Large intestine (tissue), 3 donors: ENCODE measurements at regions not wholly inside any gene's neighbourhood (a gene's known extent, or its start where the extent isn't known, plus 50 kb on each side); places are given as distances from the start of the nearest gene placed in this dataset.

ENCODE experiments used
- DNase-seq, 2 donors: peaks; one replicate each; pipeline versions ENCODE4 v3.0.0 to v3.0.0-alpha.2; 2013
- H3K27ac ChIP-seq: one replicate; pipeline ENCODE4 v1.5.1; 2013; ENCODE audit warnings: low read length
- H3K27me3 ChIP-seq: 2 replicates; pipeline ENCODE4 v1.6.1; 2013; ENCODE audit warnings: low read length; ENCODE audit not compliant: control insufficient read depth, insufficient read depth
- H3K36me3 ChIP-seq: 2 replicates; pipeline ENCODE4 v1.6.1; 2013; ENCODE audit warnings: low read length; ENCODE audit not compliant: control insufficient read depth, insufficient read depth
- H3K4me1 ChIP-seq: one replicate; pipeline ENCODE4 v1.6.1; 2013; ENCODE audit warnings: low read length; ENCODE audit not compliant: control insufficient read depth, insufficient read depth
- H3K4me3 ChIP-seq: one replicate; pipeline ENCODE4 v1.5.1; 2013; ENCODE audit warnings: low read length
- H3K9me3 ChIP-seq: one replicate; pipeline ENCODE4 v1.6.1; 2013; ENCODE audit warnings: mild to moderate bottlenecking, low read depth, low read length, moderate library complexity; ENCODE audit not compliant: control insufficient read depth
- WGBS: methylation state at CpG from one replicate; pipeline ENCODE4 v1.1.5; 2013; ENCODE audit warnings: low lambda C conversion rate; ENCODE audit not compliant: insufficient coverage; 5-methylcytosine and 5-hydroxymethylcytosine counted together

GRCh38 chr20:40610730-40611129 lies 78.3 kb downstream of the MAFB start:
- Histone ChIP-seq H3K9me3 (no peaks in the 10 kb centered on the region), H3K27ac (no peak overlapping the region), H3K4me1 (no peaks in the 10 kb centered on the region), H3K36me3 (no peaks in the 10 kb centered on the region), H3K4me3 (no peak overlapping the region), H3K27me3 (peaks cover 4% of the 10 kb centered on the region)
- WGBS, result 100% methylated on average over 2 of the region's 3 CpGs
- no peak for DNase-seq

GRCh38 chr20:40607927-40608326 lies 81.1 kb downstream of the MAFB start:
- H3K9me3 ChIP-seq, result no peaks in the 10 kb centered on the region
- no peak for DNase-seq
- WGBS, result no CpG with 5 or more reads among the region's 5 CpGs

GRCh38 chr20:40606660-40607059 lies 82.4 kb downstream of the MAFB start:
- no peaks in the 10 kb centered on the region for H3K9me3 ChIP-seq
- peaks cover 7% of the 10 kb centered on the region for H3K27me3 ChIP-seq
- H3K4me3 ChIP-seq, result no peak overlapping the region
- H3K27ac ChIP-seq, result no peak overlapping the region
- no peaks in the 10 kb centered on the region for H3K4me1 ChIP-seq
- H3K36me3 ChIP-seq, result no peaks in the 10 kb centered on the region
- WGBS, result 0% methylated on average over 1 of the region's 2 CpGs
- no peak for DNase-seq

More at GRCh38 chr20:40607927-40608326, 81.1 kb downstream of the MAFB start:
- no peaks in the 10 kb centered on the region for H3K36me3 ChIP-seq
- no peaks in the 10 kb centered on the region for H3K4me1 ChIP-seq
- H3K27ac ChIP-seq, result no peak overlapping the region
- H3K27me3 ChIP-seq, result peaks cover 7% of the 10 kb centered on the region
- H3K4me3 ChIP-seq, result no peak overlapping the region

GRCh38 chr20:40606237-40606636 lies 82.8 kb downstream of the MAFB start:
- no peak overlapping the region for H3K27ac ChIP-seq
- no peaks in the 10 kb centered on the region for H3K36me3 ChIP-seq
- WGBS, result no CpG with 5 or more reads among the region's 3 CpGs
- no peak overlapping the region for H3K4me3 ChIP-seq
- H3K4me1 ChIP-seq, result no peaks in the 10 kb centered on the region
- DNase-seq, result no peak
- H3K9me3 ChIP-seq, result no peaks in the 10 kb centered on the region
- peaks cover 7% of the 10 kb centered on the region for H3K27me3 ChIP-seq

- H3K36me3 ChIP-seq, result no peaks in the 10 kb centered on the region
- peaks cover 7% of the 10 kb centered on the region for H3K27me3 ChIP-seq
- H3K4me1 ChIP-seq, result no peaks in the 10 kb centered on the region
- no CpG with 5 or more reads among the region's 5 CpGs for WGBS
- H3K27ac ChIP-seq, result no peak overlapping the region
- H3K4me3 ChIP-seq, result no peak overlapping the region
- peaks cover 3% of the 10 kb centered on the region for H3K9me3 ChIP-seq
- no peak for DNase-seq
Measured at GRCh38 chr20:40604416-40604815, 84.6 kb downstream of the MAFB start.

GRCh38 chr20:40603057-40603651 lies 85.9 kb downstream of the MAFB start:
- H3K4me1 ChIP-seq, result no peaks in the 10 kb centered on the region
- H3K4me3 ChIP-seq, result no peak overlapping the region
- WGBS, result 93% methylated on average over 2 of the region's 3 CpGs
- H3K36me3 ChIP-seq, result no peaks in the 10 kb centered on the region
- H3K27ac ChIP-seq, result no peak overlapping the region
- H3K9me3 ChIP-seq, result peaks cover 3% of the 10 kb centered on the region
- no peak for DNase-seq
- H3K27me3 ChIP-seq, result peaks cover 7% of the 10 kb centered on the region

GRCh38 chr20:40602381-40602780 lies 86.7 kb downstream of the MAFB start:
- Histone ChIP-seq H3K4me3 (no peak overlapping the region), H3K4me1 (no peaks in the 10 kb centered on the region)

GRCh38 chr20:40600441-40601219 lies 88.4 kb downstream of the MAFB start:
- Histone ChIP-seq H3K27me3 (peaks cover 3% of the 10 kb centered on the region), H3K4me3 (no peak overlapping the region), H3K27ac (no peak overlapping the region), H3K36me3 (no peaks in the 10 kb centered on the region), H3K9me3 (peaks cover 3% of the 10 kb centered on the region), H3K4me1 (no peaks in the 10 kb centered on the region)
- DNase-seq, result no peak
- WGBS, result no CpG with 5 or more reads among the region's 2 CpGs

More at GRCh38 chr20:40602381-40602780, 86.7 kb downstream of the MAFB start:
- no CpG with 5 or more reads among the region's 1 CpG for WGBS
- Histone ChIP-seq H3K36me3 (no peaks in the 10 kb centered on the region), H3K27ac (no peak overlapping the region), H3K27me3 (peaks cover 7% of the 10 kb centered on the region), H3K9me3 (peaks cover 3% of the 10 kb centered on the region)
- DNase-seq, result no peak

- H3K4me3 ChIP-seq, result no peak overlapping the region
- H3K27ac ChIP-seq, result no peak overlapping the region
- 100% methylated on average over 1 of the region's 3 CpGs for WGBS
Measured at GRCh38 chr20:40599987-40600386, 89.0 kb downstream of the MAFB start.

GRCh38 chr20:40592941-40593340 lies 96.1 kb downstream of the MAFB start:
- DNase-seq, result no peak
- Histone ChIP-seq H3K4me3 (no peak overlapping the region), H3K27me3 (peaks cover 24% of the 10 kb centered on the region), H3K9me3 (no peaks in the 10 kb centered on the region), H3K36me3 (no peaks in the 10 kb centered on the region), H3K27ac (no peak overlapping the region), H3K4me1 (no peaks in the 10 kb centered on the region)
- no CpG with 5 or more reads among the region's 1 CpG for WGBS

More at GRCh38 chr20:40599987-40600386, 89.0 kb downstream of the MAFB start:
- DNase-seq, result no peak
- H3K4me1 ChIP-seq, result no peaks in the 10 kb centered on the region
- no peaks in the 10 kb centered on the region for H3K36me3 ChIP-seq
- peaks cover 3% of the 10 kb centered on the region for H3K9me3 ChIP-seq
- peaks cover 5% of the 10 kb centered on the region for H3K27me3 ChIP-seq
